ENCODE measurements at regions not wholly inside any gene's neighbourhood (a gene's known extent, or its start where the extent isn't known, plus 50 kb on each side); places are given as distances from the start of the nearest gene placed in this dataset.
"Not testable (repeated sequence)": the region's sequence is repeated elsewhere in the genome, so short reads cannot be mapped to it uniquely, and the experiment has no call there.

- ATAC-seq = no peak
- no peak for DNase-seq
- intact Hi-C loops (cut with DNase I, micrococcal nuclease) = no loop called here
Measured at GRCh38 chr10:117492504-117492903, 50.0 kb upstream of the EMX2 start.

DNA sequence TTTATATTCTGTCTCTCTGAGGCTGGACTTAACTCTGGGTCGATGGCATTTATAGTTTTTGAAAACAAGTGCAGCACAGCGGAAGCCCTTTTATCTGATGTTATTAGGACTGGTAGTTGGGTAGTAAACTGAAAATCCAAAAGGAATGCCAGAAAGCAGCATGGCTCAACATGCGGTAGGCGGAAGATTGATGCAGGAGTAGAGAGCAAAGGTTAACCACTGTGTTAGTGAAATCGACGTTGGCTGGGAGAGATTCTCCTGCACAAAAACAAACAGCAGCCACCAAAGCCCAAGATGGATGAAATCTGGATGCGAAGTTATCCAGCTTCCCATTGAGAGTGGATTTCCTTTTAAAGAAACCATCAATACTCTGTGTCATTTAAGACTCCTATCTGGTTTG is 54.5 kb upstream of the EMX2 start:
- intact Hi-C loops (cut with DNase I, micrococcal nuclease) = no loop called here
- no peak for DNase-seq
- ATAC-seq = peak; percentile 77

GRCh38 chr10:117486606-117487005 is 55.9 kb upstream of the EMX2 start:
- intact Hi-C loops (cut with DNase I, micrococcal nuclease) = no loop called here
- ATAC-seq = no peak
- no peak for DNase-seq

- intact Hi-C loops (cut with DNase I, micrococcal nuclease) = no loop called here
- no peak for DNase-seq
- ATAC-seq = no peak
Measured at GRCh38 chr10:117483056-117483590, 59.4 kb upstream of the EMX2 start.

- intact Hi-C loops (cut with DNase I, micrococcal nuclease); ATAC-seq: not testable (repeated sequence)
Measured at GRCh38 chr10:117481011-117481410, 61.5 kb upstream of the EMX2 start.

DNA sequence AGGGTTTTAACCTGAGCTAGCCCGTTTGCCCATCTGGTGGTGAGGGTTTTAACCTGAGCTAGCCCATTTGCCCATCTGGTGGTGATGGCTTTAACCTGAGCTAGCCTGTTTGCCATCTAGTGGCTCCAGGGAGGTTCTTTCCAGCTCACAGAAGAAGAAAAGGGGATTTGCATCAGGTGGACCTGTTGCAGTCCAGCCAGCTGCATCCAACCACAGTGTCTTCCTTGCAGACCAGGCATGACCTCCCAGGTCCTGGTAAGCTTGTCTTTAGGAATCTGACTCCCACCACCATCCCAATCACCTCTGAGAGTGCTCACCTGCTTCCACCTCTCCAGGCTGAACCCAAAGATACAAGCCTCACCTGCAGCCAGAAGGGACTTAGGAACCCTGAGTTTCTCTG is 62.4 kb upstream of the EMX2 start:
- intact Hi-C loops (cut with DNase I, micrococcal nuclease) = no loop called here
- DNase-seq (no peak), ATAC-seq (no peak)

More at GRCh38 chr10:117481011-117481410, 61.5 kb upstream of the EMX2 start:
- not testable (repeated sequence) for DNase-seq

- intact Hi-C loops (cut with DNase I, micrococcal nuclease) = no loop called here
- no peak for DNase-seq
- ATAC-seq = peak; percentile 54
Measured at GRCh38 chr10:117477961-117478670, 64.4 kb upstream of the EMX2 start.

DNA sequence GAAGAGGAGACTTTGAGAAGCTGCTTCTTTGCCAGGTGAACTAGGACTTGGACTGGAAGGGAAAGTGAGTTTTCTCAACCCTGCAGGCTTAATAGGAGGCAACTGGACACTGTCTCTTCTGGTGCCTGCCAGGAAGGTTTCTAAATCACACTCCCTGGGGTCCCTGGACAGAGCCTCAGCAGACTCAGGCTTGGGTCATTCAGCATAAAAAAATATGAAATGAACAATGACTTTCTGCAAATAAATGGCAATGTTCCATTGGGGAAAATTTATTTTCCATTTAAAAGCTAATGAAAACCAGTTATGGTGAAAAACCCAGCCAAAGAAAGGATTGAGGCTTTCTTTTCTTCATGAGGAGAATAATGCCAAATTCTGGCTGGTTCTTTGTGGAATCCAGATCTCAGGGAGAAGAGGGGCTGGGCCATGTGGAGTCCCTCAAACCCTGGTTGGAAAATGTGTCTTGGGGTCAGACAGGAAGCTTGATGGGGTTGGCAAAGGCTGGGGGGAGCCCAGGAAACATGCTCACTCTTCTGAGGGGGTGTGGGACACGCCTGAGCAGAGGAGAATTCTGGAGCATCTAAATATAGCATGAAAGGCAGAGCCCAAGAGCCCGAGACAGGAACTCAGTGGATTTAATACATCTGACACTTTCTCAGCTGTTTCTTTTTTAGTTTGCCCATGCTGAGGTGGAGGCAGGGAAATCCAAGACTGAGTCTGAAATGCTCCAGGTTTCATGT is 65.2 kb upstream of the EMX2 start:
- DNase-seq (no peak), ATAC-seq (no peak)
- intact Hi-C loops (cut with DNase I, micrococcal nuclease) = no loop called here

- DNase-seq (no peak), ATAC-seq (no peak)
- intact Hi-C loops (cut with DNase I, micrococcal nuclease) = no loop called here
Measured at GRCh38 chr10:117476716-117477115, 65.8 kb upstream of the EMX2 start.

DNA sequence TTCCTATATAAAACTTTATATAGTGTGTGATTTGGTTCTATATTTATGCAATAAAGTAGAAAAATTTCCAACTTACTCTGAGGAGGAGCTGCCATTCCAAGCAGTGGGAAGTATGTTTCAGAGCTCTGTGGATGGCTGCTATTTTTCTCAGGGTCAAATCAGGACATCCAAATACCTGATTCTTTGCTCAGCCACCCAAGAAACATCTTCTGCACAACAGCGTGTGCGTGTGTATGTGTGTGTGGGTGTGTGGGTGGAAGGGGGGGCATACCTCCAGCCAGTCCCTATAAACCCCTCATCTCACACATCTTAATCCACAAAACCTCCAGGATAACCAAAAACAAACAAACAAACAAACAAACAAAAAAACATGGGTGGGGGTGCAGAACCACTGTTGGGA is 66.3 kb upstream of the EMX2 start:
- ATAC-seq (no peak), DNase-seq (no peak)
- intact Hi-C loops (cut with DNase I, micrococcal nuclease) = no loop called here

GRCh38 chr10:117472872-117473271 is 69.7 kb upstream of the EMX2 start:
- intact Hi-C loops (cut with DNase I, micrococcal nuclease) = no loop called here
- no peak for DNase-seq

GRCh38 chr10:117471344-117471874 is 71.1 kb upstream of the EMX2 start:
- ATAC-seq (no peak), DNase-seq (no peak)
- intact Hi-C loops (cut with DNase I, micrococcal nuclease) = no loop called here

More at GRCh38 chr10:117472872-117473271, 69.7 kb upstream of the EMX2 start:
- no peak for ATAC-seq

- DNase-seq (no peak), ATAC-seq (no peak)
- intact Hi-C loops (cut with DNase I, micrococcal nuclease) = no loop called here
Measured at GRCh38 chr10:117470733-117471132, 71.8 kb upstream of the EMX2 start.

GRCh38 chr10:117468665-117469064 is 73.9 kb upstream of the EMX2 start:
- intact Hi-C loops (cut with DNase I, micrococcal nuclease) = no loop called here
- no peak for DNase-seq
- no peak for ATAC-seq

DNA sequence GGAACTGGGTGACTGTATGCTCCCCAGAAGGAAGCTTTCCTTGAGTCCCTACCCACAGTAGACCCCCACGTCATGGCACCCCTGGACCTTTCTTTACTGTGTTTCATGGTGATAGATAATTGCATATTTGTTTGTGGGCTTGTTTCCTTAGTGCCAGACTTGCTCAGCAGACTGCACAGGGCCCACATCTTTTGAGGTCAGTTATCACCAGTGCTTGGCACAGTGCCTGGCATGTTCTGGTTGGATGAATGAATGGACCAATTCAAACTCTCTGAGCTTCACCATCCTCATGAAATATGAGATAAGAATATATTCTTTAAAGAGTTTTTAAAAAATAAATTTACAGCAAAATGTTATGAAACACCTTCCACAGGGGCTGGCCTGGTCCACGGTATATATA is 78.4 kb upstream of the EMX2 start:
- DNase-seq = no peak
- no peak for ATAC-seq
- intact Hi-C loops (cut with DNase I, micrococcal nuclease) = no loop called here

DNA sequence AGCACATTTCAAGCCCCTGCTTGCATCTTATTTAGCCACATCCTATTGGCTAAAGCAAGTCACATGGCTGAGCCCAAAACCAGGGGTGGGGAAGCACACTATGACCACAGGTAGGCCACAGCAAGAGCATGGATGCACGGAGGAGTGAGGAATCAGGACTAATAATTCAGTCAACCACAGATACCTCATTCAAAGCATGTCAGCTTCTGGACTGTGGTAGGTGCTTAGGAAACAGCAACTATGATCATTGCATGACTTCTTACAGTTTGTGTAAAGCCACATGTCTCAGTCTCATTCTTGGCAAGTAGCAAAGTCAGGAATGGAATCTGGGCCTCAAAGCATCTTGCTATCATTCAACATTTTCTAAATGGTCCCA is 79.0 kb upstream of the EMX2 start:
- DNase-seq (no peak), ATAC-seq (no peak)
- intact Hi-C loops (cut with DNase I, micrococcal nuclease) = no loop called here

- DNase-seq (no peak), ATAC-seq (no peak)
- intact Hi-C loops (cut with DNase I, micrococcal nuclease) = no loop called here
Measured at GRCh38 chr10:117462816-117463544, 79.6 kb upstream of the EMX2 start.

- no peak for DNase-seq
- ATAC-seq = peak; percentile 21
- intact Hi-C loops (cut with DNase I, micrococcal nuclease) = no loop called here
Measured at GRCh38 chr10:117462424-117462792, 80.1 kb upstream of the EMX2 start.

DNA sequence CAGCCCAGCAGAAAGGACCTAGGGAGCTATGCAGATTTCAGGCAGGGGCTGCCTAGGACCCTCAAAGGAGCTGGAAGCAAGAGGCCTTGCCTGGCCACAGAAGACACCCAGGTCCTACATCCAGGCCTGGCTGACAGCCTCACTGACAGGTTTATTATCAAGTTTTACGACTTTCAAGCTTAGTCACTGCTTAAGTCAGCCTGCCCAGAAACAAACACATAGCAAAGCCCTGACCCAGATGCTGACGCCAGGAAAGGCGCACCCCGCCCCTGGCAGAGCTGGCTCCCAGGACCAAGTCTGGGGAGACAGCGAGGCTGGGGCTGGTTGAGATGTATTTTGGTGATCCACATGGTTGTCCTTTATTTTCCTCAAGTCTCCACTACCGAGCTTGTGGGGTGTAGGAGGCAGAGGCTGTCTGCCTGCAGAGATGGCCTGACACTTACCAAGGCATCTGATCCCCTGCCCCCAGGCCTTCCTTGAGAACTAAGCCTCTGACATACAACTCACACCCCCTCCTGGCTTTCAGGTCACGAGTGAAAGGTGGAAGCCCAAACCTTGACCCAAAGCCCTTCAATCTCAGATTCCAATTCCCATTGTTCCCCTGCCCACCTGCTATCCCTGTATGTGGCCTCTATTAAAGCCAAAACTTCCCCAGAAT is 80.7 kb upstream of the EMX2 start:
- DNase-seq (peak; percentile 62 to 79), ATAC-seq (peak; percentile 98)
- intact Hi-C loops (cut with DNase I, micrococcal nuclease) = no loop called here
